GM12874 (cell line): ENCODE measurements at regions not wholly inside any gene's neighbourhood (a gene's known extent, or its start where the extent isn't known, plus 50 kb on each side); places are given as distances from the start of the nearest gene placed in this dataset.

ENCODE experiments used
- CTCF ChIP-seq: IDR thresholded peaks from 2 replicates; pipeline ENCODE4 v1.5.1; 2011; ENCODE audit warnings: low read depth, mild to moderate bottlenecking, control low read depth, low read length, moderate library complexity; ENCODE audit not compliant: insufficient read depth

DNA sequence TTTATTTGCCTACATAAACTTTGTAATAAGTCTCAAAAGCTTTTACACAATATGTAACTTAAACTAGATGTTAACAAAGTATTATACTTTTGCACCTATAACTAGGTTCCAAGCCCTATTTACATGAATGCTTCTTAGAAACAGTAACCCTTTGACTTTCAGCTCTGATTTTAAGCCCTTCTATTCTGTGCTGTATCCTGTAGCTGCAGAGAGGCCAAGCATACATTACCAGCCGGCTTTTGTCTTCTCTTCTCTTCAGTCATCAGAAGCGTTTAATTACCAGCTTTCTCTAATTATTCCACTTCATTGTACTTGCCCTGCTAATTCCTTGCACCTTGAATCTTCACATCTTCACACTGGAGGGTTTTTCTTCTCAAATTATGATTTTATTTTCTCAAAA is 403.1 kb downstream of the PDGFC start:
- TF ChIP-seq CTCF, result no peak

DNA sequence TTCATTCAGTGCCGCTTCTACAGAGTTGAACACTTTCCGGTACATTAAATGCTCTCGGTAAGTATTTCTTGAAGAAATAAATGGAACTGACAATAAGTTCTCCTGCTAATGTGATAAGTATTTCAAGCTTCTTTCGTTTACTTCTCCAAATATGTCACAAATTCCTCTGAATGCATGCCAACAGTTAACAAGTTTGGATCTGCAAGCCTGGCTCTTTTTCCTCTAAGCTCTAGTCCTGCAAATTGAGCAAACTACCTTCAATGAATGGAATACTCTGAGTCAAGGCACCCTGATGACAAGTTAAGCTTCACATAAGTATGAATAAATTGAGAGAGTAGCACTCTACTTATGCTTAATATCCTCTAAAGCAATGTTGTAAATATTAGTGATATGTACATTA is 403.6 kb downstream of the PDGFC start:
- TF ChIP-seq CTCF, result no peak

DNA sequence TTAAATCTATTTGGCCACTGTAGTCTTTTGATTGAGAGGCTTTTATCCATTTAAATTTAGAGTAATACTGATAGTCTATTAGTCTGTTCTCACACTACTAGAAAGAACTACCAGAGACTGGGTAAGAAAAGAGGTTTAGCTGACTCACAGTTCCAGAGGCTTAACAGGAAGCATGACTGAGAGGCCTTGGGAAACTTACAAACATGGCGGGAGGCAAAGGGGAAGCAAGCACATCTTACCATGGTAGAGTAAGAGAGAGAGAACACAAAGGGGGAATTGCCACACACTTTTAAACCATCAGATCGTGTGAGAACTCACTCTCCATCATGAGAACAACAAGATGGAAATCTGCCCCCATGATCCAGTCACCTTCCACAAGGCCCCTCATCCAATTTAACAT is 410.9 kb downstream of the PDGFC start:
- TF ChIP-seq CTCF, result no peak

DNA sequence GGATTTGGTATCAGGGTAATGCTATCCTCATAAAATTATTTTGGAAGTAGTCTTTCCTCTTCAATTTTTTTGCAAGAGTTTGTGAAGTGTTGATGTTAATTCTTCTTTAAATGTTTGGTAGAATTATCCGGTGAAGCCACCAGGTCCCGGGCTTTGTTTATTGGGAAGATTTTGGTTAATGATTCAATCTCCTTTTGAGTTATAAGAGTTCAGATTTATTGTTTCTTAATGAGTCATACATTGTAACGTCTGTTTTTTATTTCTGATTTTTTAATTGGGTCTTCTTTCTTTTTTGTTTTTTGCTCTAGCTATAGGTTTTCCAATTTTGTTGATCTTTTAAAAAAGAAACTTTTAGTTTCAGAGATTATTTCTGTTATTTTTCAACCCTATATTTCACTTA is 412.3 kb downstream of the PDGFC start:
- TF ChIP-seq CTCF, result no peak

GRCh38 chr4:156558373-156559025 is 413.1 kb downstream of the PDGFC start:
- TF ChIP-seq CTCF, result no peak

DNA sequence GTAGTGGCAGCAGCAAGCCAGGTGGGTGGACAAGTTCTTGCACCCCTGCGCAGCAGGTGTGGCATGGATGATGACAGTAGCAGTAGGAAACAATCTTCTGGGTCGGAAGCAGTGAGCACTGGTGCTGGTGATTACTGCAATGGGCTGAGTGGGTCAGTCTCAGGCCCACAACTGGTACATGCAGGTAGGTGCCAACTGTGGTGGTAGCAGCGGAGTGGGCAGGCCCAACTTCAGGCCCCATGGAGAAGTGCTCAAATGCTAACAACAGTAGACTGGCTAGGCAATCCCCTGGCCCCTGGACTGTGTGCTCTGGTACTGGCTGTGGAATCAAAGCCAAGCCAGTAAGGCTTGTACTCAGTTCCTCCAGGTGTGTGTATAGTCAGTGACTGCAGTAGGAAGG is 413.7 kb downstream of the PDGFC start:
- TF ChIP-seq CTCF, result no peak

- TF ChIP-seq CTCF, result no peak
Observed at GRCh38 chr4:156556336-156556735, 415.3 kb downstream of the PDGFC start.

DNA sequence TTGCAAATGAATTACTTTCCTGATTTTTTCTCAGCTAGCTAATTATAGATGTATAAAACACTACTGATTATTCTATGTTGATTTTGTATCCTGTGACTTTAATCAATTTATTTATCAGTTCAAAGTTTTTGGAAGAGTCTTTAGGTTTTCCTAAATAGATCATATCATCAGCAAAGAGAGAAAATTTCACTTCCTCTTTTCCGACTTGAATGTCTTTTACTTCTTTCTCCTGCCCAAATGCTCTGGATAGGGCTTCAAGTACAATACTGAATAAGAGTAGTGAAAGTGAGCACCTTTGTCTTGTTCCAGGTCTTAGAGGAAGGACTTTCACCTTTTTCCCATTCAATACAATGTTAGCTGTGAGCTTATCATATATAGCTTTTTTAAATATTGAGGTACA is 417.9 kb downstream of the PDGFC start:
- no peak for TF ChIP-seq CTCF
